IPS-NIHi11 (cell line): ENCODE measurements at regions not wholly inside any gene's neighbourhood (a gene's known extent, or its start where the extent isn't known, plus 50 kb on each side); places are given as distances from the start of the nearest gene placed in this dataset.

Source experiments
- DNase-seq: peaks from one replicate; pipeline ENCODE4 v3.0.0; 2012; ENCODE audit warnings: mixed read lengths, low spot score

- DNase-seq, result no peak
Measured at GRCh38 chr3:72489901-72490300, 358.3 kb downstream of the SHQ1 start.

GRCh38 chr3:72488738-72489035 is 359.6 kb downstream of the SHQ1 start:
- DNase-seq, result no peak

GRCh38 chr3:72487946-72488737 is 360.1 kb downstream of the SHQ1 start:
- DNase-seq, result no peak

- peak; percentile 60 for DNase-seq
Measured at GRCh38 chr3:72487078-72487765, 361.0 kb downstream of the SHQ1 start.

GRCh38 chr3:72485641-72486040 is 362.6 kb downstream of the SHQ1 start:
- no peak for DNase-seq

- no peak for DNase-seq
Measured at GRCh38 chr3:72483554-72484104, 364.6 kb downstream of the SHQ1 start.

- peak; percentile 48 for DNase-seq
Measured at GRCh38 chr3:72482589-72483321, 365.5 kb downstream of the SHQ1 start.

GRCh38 chr3:72481542-72481941 is 366.7 kb downstream of the SHQ1 start:
- no peak for DNase-seq

- DNase-seq, result no peak
Measured at GRCh38 chr3:72480366-72480765, 367.9 kb downstream of the SHQ1 start.

- no peak for DNase-seq
Measured at GRCh38 chr3:72479651-72480215, 368.5 kb downstream of the SHQ1 start.

GRCh38 chr3:72476139-72476483 is 372.1 kb downstream of the SHQ1 start:
- DNase-seq, result no peak

GRCh38 chr3:72475258-72476138 is 372.7 kb downstream of the SHQ1 start:
- no peak for DNase-seq

GRCh38 chr3:72474775-72475174 is 373.5 kb downstream of the SHQ1 start:
- no peak for DNase-seq

- no peak for DNase-seq
Measured at GRCh38 chr3:72473156-72473555, 375.1 kb downstream of the SHQ1 start.

GRCh38 chr3:72470904-72471417 is 377.3 kb downstream of the SHQ1 start:
- DNase-seq, result no peak

GRCh38 chr3:72465853-72466252 is 382.4 kb downstream of the SHQ1 start:
- DNase-seq, result no peak

- DNase-seq, result no peak
Measured at GRCh38 chr3:72463083-72463482, 385.2 kb downstream of the SHQ1 start.

- DNase-seq, result no peak
Measured at GRCh38 chr3:72462595-72463011, 385.6 kb downstream of the SHQ1 start.

GRCh38 chr3:72461787-72462186 is 386.5 kb downstream of the SHQ1 start:
- no peak for DNase-seq

- no peak for DNase-seq
Measured at GRCh38 chr3:72460205-72461174, 387.8 kb downstream of the SHQ1 start.
